HK-2 (cell line): ENCODE measurements at regions not wholly inside any gene's neighbourhood (a gene's known extent, or its start where the extent isn't known, plus 50 kb on each side); places are given as distances from the start of the nearest gene placed in this dataset.
A peak's percentile ranks its signal among the peaks of the same experiment; 100 is the strongest.

Experiments
- DNase-seq: peaks from one replicate; pipeline ENCODE4 v3.0.0-alpha.2; 2018; ENCODE audit not compliant: unreplicated experiment

DNA sequence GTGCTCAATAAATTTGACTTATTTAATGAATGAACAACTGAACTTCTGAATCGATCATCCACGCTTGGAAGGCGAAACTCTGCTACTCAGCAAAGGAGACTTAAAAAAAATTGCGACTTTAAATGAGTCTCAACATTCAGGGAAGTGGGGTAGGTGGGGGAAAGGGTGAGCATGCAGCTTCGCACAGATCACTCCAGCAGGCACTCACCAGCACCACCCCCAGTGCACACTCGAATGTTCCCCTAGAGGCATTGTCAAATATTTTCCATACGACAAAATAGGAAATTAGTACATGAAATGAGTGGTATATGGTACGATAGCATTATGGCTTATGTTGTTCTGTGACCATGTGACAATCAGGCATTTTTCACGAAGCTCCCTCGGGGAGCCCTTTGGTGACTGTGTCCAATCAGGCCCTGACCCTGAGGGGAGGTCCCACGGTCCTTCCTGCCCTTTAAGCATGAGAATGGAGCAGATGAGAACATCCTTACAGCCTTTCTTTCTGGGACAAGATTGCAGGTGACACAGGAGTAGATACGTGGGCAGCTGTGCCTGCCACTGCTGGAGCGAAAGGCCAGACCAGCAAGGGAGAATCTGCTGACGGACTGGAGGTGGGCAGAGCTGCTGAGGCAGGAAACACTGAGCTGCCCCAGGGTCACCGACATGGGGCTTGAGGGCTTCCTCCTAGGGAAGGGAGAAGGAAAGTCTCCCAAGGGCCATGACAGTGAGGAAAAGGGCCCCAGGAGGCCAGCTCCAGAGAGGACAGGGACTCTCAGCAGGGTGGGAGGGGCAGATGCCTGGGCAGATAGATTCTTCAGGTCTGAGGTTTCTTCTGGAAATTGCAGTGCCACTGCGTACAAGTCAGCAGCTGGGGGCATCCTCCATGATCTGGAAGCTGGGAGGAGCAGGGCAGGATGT is 101.3 kb upstream of the ID2 start:
- DNase-seq, result no peak

GRCh38 chr2:8581234-8581561 is 100.7 kb upstream of the ID2 start:
- DNase-seq, result no peak

- DNase-seq, result no peak
Observed at GRCh38 chr2:8581601-8582041, 100.2 kb upstream of the ID2 start.

- DNase-seq, result no peak
Observed at GRCh38 chr2:8582191-8582590, 99.7 kb upstream of the ID2 start.

DNA sequence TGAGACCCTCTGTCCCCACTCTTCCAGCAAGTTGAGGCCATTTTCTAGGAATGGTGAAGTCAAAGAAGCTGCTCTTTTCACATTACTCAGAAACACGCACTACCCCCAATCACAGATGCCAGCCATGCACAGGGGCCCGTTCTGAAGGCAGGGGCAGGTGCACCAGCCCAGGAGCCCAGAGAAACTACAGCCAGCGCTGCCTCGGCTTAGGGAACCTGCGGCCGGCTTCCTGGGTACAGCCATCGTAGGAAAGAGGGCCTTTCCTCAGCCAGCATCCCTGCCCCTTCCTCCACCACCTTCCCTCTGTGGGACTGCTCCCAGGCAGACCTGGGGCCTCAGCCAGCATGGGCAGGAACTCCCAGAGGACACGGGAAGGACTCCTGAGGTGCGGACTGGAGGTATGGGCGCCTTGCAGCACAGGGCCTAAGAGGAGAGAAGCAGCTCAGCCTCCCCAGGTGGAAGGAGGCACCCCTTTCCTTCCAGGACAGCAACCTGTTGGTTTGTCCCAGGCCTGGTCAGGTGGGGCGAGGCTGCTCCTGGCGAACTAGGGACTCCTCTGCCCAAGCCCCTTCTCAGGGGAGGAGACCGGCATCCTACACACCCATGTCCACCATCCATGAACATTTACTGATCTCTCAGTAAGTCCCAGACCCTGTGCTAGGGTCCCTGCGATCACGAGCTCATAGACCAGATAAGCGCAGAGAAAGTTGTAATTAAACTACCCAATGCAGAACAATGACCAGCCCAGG is 99.0 kb upstream of the ID2 start:
- no peak for DNase-seq

GRCh38 chr2:8583400-8584173 is 98.3 kb upstream of the ID2 start:
- peak; percentile 73 for DNase-seq

- no peak for DNase-seq
Observed at GRCh38 chr2:8584174-8585066, 97.4 kb upstream of the ID2 start.

DNA sequence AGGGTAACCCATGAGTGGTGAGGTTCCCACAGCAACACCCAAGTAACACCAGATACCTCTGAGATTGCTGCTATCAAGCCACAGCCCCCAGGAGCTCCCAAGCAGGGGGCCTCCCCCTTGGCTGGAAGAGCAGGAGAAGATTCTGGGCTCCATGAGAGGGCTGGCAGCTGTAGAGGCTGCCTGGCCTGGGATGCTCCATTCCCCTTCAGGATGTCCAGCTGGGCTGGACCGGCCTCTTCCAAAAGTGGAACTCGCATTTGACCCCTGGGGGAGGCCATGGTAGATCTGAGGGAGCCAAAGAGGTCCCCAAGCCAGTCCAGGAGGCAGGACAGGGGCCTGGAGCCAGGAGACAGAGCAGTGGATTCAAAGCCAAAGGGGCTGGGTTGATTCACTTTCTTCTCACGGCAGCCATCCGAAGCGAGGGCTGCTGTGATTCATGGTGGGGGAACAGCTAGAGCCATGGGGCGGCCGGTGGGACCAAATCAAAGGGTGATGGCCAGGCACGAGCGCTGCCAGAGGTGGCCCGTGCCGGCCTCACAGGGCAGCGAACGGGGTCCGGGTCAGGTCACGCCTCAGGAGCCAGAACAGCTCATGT is 95.3 kb upstream of the ID2 start:
- DNase-seq, result no peak

DNA sequence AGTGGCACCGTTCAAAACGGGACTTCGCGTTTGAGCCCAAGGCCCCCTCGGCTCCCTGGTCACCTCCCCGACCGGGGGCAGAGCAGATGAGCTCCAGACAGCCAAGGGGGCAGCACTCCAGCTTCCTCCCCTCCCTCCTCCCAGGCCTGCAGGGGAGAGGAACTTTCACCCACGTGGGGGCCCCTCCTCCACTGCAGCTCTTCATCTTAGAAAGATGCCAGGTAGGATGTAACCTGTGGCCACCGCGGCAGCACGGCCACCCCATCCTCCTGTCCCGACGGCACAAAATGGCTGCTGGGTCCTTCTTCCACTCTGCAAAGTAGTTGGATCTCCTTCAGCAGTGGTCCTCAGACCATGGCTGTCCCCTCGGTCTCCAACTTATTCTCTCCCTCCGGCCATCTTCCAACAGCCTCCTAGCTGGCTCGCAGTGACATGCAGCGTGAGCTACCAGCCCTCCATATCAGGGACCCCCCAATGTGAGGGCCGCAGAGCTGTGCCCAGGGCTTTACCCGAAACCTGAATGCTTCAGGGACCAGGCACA is 94.5 kb upstream of the ID2 start:
- no peak for DNase-seq

DNA sequence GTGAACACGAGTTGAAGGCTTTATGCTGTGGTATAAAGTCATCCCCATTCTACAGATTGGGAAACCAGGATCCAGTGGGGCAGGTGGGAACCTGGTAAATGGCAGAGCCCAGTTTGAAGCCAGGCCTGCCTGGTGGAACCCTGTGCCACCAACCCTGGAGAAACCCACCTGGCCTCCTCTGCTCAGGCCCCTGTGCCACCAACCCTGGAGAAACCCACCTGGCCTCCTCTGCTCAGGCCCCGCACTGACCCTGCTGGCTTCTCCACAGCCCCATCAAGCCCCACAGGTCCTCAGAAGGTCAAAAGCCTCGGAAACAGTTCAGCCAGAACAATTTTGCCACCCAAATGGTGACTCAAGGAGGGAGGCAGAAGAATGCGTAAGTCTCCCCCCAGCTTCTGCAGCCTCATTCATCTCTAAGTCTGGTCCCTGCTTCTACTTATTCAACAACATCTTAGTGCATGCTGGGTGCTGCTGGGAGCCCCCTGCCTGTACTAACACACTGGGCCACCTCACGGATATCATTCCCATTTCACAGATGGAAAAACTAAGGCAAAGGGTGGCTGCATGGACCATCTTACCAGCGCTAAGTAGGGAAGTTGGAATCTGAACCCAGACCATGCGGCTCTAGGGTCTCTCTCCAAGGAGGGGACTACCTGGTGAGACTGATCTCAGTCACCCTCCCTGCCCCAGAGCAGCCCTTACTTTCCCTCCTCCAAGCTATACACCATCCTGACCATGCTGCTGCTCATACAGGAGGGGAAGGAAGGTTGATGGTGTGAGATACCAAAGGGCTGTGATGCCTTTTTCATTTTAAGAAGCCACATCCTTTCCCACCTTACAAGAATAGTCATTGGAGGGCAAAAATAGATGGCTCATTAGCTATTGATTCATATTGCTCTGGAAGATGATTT is 93.7 kb upstream of the ID2 start:
- no peak for DNase-seq

GRCh38 chr2:8588831-8589191 is 93.0 kb upstream of the ID2 start:
- DNase-seq, result no peak

DNA sequence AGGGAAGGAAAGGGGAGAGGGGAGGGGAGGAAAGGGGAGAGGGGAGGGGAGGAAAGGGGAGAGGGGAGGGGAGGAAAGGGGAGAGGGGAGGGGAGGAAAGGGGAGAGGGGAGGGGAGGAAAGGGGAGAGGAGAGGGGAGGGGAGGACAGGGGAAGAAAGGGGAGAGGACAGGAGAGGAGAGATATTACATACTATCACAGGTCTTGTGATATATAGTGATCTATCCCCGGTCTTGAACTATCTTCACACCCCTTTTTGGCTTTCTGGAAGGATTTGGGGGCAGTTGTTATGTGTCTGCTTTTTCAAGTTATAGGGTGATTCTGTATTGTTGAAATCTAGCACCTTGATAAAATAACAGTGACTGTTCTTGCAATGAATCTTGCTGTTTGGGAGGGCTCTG is 92.1 kb upstream of the ID2 start:
- DNase-seq, result no peak

DNA sequence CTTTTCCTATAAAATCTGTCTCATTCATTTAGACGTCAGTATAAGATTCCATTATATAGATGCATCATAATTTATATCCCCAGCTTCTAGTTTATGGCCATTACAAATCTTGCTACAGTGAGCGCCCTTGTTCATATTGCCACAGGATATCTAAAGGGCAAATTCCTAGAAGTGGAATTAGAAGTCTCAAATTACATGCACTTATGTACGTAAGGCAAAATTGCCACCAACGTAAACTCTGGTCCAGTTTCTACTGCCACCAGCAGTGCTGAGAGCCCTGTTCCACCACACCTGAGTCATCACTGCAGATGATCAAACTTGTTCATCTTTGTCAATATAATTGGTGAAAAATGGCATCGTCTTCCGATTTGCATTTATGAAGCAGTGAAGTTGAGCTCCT is 90.9 kb upstream of the ID2 start:
- no peak for DNase-seq

DNA sequence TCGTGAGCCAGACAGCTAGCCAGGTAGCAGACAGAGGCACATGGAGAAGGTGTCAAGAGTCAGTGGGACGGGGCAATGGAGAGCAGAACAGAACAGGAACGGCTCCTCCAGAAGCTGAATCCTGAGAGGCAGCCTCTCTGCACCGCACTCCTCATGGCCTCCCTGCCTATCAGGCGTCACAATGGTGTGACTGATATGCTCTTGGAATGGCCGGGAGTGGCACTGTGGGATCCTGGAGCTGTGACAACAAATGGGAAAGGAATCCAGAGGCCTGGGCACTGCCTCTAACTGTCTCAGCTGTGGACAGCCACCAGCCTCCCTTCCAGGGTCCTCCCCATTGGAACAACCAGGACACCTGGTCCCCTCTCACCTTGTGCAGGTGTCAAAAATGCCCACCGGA is 89.1 kb upstream of the ID2 start:
- DNase-seq, result no peak

DNA sequence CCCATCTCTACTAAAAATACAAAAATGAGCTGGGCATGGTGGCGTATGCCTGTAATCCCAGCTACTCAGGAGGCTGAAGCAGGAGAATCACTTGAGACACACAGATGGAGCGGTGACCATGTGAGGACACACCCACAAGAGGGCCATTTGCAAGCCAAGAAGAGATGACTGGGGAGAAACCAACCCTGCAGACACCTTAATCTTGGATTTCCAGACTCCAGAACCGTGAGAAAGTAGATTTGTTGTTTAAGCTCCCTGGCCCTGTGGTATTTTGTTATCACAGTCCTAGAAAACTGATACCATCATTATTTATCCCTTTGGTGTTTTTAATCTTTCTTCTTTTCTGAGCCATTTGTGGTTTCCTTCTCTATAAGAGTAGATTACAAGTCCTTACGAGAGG is 88.6 kb upstream of the ID2 start:
- no peak for DNase-seq

DNA sequence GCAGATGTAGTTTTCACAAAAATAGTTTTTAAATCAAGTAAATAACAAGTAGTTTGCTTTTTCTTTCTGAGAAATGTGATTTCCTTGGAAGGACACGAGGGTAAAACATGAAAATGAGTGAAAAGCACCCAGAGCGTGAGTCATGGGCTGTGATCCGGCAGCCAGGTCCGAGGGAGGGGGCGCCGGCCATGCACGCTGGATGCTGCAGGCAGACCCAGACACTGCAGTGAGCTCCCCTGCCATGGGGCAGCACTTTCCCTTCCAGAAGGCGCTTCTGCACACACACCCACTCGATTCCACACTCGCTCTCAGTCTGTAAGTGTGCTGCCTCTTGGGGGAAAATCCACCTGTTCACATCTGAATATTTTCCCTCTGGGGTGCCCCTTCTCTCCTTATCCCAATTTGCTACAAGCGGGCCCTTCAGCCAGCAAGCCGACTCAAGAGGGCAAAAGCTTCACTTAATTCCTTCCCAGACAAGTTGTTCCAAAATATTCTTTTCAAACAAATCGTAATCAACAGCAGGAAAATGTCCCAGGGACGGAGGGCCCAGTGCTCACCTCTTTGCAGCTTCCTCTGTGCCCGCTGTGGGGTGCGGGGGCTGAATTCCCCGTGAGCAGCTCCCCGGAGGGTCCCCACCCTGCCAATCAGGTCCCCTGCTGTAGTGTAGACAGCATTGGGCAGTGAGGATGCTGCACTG is 87.0 kb upstream of the ID2 start:
- DNase-seq, result no peak

GRCh38 chr2:8595428-8595805 is 86.4 kb upstream of the ID2 start:
- no peak for DNase-seq

- DNase-seq, result no peak
Observed at GRCh38 chr2:8595811-8596600, 85.8 kb upstream of the ID2 start.
